Sigmoid colon (tissue), 6 donors: ENCODE measurements at regions not wholly inside any gene's neighbourhood (a gene's known extent, or its start where the extent isn't known, plus 50 kb on each side); places are given as distances from the start of the nearest gene placed in this dataset.
"Not testable (repeated sequence)": the region's sequence is repeated elsewhere in the genome, so short reads cannot be mapped to it uniquely, and the experiment has no call there.

Experiments used
- DNase-seq: peaks from one replicate; pipeline ENCODE4 v3.0.0-alpha.2; 2019
- H3K27ac ChIP-seq, 4 donors: fragments of 200-600 bp; sonication (generic); one replicate each; pipeline ENCODE4 v1.5.1; 2016 to 2019; ENCODE audit warnings: mild to moderate bottlenecking in 1 of 4
- H3K27me3 ChIP-seq, 3 donors: fragments of 200-600 bp; sonication (generic); one replicate each; pipeline ENCODE4 v1.5.1; 2019; ENCODE audit warnings: mild to moderate bottlenecking in 1 of 3
- H3K36me3 ChIP-seq, 4 donors: fragments of 200-600 bp; sonication (generic); one replicate each; pipeline ENCODE4 v1.5.1; 2016 to 2019
- H3K4me1 ChIP-seq, 4 donors: fragments of 200-600 bp; sonication (generic); one replicate each; pipeline ENCODE4 v1.5.1; 2017 to 2019
- H3K4me3 ChIP-seq, 4 donors: fragments of 200-600 bp; sonication (generic); one replicate each; pipeline ENCODE4 v1.5.1; 2017 to 2019; ENCODE audit warnings: mild to moderate bottlenecking in 2 of 4, moderate library complexity in 1 of 4
- H3K9me3 ChIP-seq, 4 donors: fragments of 200-600 bp in 3 of 4; sonication (generic) in 3 of 4; one replicate each; pipeline versions ENCODE4 v1.5.1 to v1.6.1; 2013 to 2019
- EP300 ChIP-seq, 4 donors: sonication (generic); formaldehyde crosslinking; IDR thresholded peaks; one replicate each; pipeline ENCODE4 v1.6.1; 2017; ENCODE audit warnings: antibody characterized with exemption in 4 of 4
- POLR2A ChIP-seq, 2 donors: fragments of 450-650 bp; IDR thresholded peaks; one replicate each; pipeline ENCODE4 v1.6.1; 2016; ENCODE audit warnings: antibody characterized with exemption in 2 of 2, mild to moderate bottlenecking in 2 of 2, moderate library complexity in 2 of 2
- POLR2AphosphoS5 ChIP-seq, 4 donors: sonication (generic); formaldehyde crosslinking; IDR thresholded peaks; one replicate each; pipeline ENCODE4 v1.6.1; 2017; ENCODE audit warnings: antibody characterized with exemption in 4 of 4
- WGBS, 2 donors: extraction: QIAGEN DNeasy Blood & Tissue Kit; methylation state at CpG; one replicate each; pipeline ENCODE4 v1.1.7; 2013; 5-methylcytosine and 5-hydroxymethylcytosine counted together
- intact Hi-C: fragments of 100-400 bp; cut with DNase I; formaldehyde crosslinking; loops from one replicate; pipeline ENCODE4 v1.15.1; 2023
- TF ChIP-seq, protein P1 (sequence below), 4 experiments: fragments of 450-650 bp in 3 of 4; fragments of 200-600 bp in 1 of 4; IDR thresholded peaks; one replicate each; pipeline ENCODE4 v1.5.1; 2016 to 2019; ENCODE audit warnings: antibody characterized with exemption in 4 of 4, mild to moderate bottlenecking in 3 of 4, moderate library complexity in 2 of 4
- donor health status: healthy with polysubstance abuse.
- donor health status: healthy.

DNA sequence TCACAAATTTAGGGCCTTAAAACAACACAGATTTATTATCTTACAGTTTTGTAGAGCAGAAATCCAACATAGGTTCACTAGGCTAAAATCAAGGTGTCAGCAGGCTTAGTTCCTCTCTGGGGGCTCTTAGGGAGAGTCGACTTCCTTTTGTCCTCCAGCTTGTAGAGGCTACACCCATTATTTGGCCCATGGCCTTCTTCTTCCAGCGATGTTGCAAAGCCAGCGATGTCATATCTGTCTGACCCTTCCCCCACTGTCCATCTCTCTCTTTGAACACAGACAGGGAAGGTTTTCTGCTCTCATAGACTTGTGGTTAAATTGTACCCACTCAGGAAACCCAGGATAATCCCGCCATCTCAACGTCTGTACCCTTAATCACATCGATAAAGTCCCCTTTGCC lies 60.3 kb upstream of the SHB start:
- DNase-seq = no peak
- intact Hi-C loops = no loop called here

DNA sequence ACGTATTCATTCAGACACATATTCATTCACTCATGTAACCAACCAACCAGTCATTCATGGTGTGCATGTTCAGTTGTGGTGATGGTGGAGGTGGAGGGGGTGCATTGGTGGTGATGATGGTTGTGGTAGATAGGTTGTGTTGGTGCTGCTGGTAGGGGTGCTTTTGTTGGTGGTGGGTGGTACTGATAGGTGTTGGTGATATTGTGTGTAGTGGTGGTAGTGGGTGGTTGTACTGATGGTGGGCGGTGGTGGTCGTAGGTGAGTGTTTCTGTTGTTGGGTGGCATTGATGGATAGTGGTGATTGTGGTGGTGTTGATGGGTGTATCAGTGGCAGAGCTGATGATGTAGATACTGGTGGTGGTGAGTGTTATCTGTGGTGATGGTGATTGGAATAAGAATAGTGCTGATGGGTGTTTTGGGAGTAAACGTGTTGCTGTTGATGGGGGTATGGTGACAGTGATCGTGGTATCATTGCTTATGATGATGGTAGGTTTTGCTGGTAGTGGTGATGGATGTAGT lies 59.8 kb upstream of the SHB start:
- no peaks in the 10 kb centered on the region for H3K36me3 ChIP-seq
- DNase-seq = no peak
- H3K9me3 ChIP-seq = no peaks in the 10 kb centered on the region
- H3K4me3 ChIP-seq = no peak overlapping the region
- H3K27ac ChIP-seq = no peak overlapping the region
- no peaks in the 10 kb centered on the region for H3K27me3 ChIP-seq
- intact Hi-C loops = no loop called here
- TF ChIP-seq POLR2A (IDR thresholded peaks at IDR 0.05) = no peak
- no peak for TF ChIP-seq EP300 (IDR thresholded peaks at IDR 0.05)
- TF ChIP-seq POLR2AphosphoS5 (IDR thresholded peaks at IDR 0.05) = no peak
- TF ChIP-seq, protein P1, sequence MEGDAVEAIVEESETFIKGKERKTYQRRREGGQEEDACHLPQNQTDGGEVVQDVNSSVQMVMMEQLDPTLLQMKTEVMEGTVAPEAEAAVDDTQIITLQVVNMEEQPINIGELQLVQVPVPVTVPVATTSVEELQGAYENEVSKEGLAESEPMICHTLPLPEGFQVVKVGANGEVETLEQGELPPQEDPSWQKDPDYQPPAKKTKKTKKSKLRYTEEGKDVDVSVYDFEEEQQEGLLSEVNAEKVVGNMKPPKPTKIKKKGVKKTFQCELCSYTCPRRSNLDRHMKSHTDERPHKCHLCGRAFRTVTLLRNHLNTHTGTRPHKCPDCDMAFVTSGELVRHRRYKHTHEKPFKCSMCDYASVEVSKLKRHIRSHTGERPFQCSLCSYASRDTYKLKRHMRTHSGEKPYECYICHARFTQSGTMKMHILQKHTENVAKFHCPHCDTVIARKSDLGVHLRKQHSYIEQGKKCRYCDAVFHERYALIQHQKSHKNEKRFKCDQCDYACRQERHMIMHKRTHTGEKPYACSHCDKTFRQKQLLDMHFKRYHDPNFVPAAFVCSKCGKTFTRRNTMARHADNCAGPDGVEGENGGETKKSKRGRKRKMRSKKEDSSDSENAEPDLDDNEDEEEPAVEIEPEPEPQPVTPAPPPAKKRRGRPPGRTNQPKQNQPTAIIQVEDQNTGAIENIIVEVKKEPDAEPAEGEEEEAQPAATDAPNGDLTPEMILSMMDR (IDR thresholded peaks at IDR 0.05) = no peak
- H3K4me1 ChIP-seq = no peaks in the 10 kb centered on the region
- WGBS, 2 donors = 94 to 96% methylated on average over 5 of the region's 5 CpGs

More for the DNA sequence above, 60.3 kb upstream of the SHB start:
- no peaks in the 10 kb centered on the region for H3K27me3 ChIP-seq
- H3K4me3 ChIP-seq = no peak overlapping the region
- H3K9me3 ChIP-seq = no peaks in the 10 kb centered on the region
- H3K27ac ChIP-seq = no peak overlapping the region
- no peaks in the 10 kb centered on the region for H3K4me1 ChIP-seq
- H3K36me3 ChIP-seq = no peaks in the 10 kb centered on the region
- TF ChIP-seq POLR2AphosphoS5 (IDR thresholded peaks at IDR 0.05) = no peak
- TF ChIP-seq, protein P1 (IDR thresholded peaks at IDR 0.05) = no peak
- no peak for TF ChIP-seq EP300 (IDR thresholded peaks at IDR 0.05)
- TF ChIP-seq POLR2A (IDR thresholded peaks at IDR 0.05) = no peak
- 91 to 92% methylated on average over 6 of the region's 6 CpGs for WGBS, 2 donors

DNA sequence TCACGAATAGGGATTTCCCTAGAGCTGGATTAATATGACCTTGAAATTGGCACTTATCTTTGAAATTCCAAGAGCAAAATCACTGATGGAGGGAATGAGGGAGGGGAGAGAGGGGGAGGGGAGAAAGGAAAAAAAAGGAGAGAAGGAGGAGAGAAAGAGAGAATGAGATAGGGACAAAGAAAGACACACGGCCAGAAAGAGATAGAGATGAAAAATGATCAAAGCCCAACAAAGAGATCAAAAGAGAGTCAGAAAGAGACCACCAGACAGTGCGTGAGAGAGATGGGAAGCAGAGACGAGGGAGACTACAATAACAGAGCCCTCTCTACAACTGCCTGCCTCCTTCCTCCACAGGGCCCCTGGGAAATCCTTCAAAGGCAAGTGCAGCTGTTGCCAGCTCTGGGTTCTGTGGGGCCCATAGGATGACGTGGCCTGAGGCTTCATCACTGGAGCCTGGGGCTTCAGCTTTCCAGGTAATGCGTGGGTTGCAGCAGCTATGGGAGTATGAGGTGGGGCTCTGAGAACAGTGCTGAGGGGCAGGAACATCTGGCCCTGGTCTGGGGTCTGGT lies 58.3 kb upstream of the SHB start:
- Histone ChIP-seq H3K27me3 (no peaks in the 10 kb centered on the region), H3K9me3 (no peaks in the 10 kb centered on the region), H3K4me3 (no peak overlapping the region), H3K27ac (no peak overlapping the region), H3K36me3 (no peaks in the 10 kb centered on the region), H3K4me1 (no peaks in the 10 kb centered on the region)
- no peak for DNase-seq
- intact Hi-C loops = no loop called here
- 68 to 83% methylated on average over 6 of the region's 6 CpGs for WGBS, 2 donors
- TF ChIP-seq POLR2AphosphoS5 (IDR thresholded peaks at IDR 0.05) (no peak), EP300 (IDR thresholded peaks at IDR 0.05) (no peak), POLR2A (IDR thresholded peaks at IDR 0.05) (no peak)
- TF ChIP-seq, protein P1 (IDR thresholded peaks at IDR 0.05) = no peak

DNA sequence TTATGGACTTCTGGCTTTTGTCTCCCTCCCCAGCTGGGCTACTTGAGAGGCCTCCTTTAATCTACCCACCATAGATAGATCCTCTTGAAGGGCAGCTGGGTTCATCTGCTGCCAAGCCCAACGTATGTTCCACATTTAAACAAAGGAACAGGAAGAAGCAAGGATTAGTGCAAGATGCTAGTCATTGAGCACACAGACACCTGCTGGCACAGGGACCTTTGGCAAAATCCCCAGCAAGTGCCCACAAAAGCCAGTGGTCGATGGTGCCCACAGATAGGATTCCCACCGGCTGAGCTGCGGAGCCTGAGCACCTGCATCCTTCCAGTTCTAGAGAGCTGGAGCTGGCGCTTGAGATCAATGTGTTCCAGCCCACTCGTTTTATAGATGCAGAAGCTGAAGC lies 57.7 kb upstream of the SHB start:
- Histone ChIP-seq H3K4me3 (no peak overlapping the region), H3K36me3 (no peaks in the 10 kb centered on the region), H3K27me3 (no peaks in the 10 kb centered on the region), H3K9me3 (no peaks in the 10 kb centered on the region), H3K4me1 (no peaks in the 10 kb centered on the region), H3K27ac (no peak overlapping the region)
- no peak for DNase-seq
- intact Hi-C loops = no loop called here
- TF ChIP-seq POLR2AphosphoS5 (IDR thresholded peaks at IDR 0.05) (no peak), EP300 (IDR thresholded peaks at IDR 0.05) (no peak), POLR2A (IDR thresholded peaks at IDR 0.05) (no peak)
- TF ChIP-seq, protein P1 (IDR thresholded peaks at IDR 0.05) = no peak
- 70 to 73% methylated on average over 6 of the region's 6 CpGs for WGBS, 2 donors

DNA sequence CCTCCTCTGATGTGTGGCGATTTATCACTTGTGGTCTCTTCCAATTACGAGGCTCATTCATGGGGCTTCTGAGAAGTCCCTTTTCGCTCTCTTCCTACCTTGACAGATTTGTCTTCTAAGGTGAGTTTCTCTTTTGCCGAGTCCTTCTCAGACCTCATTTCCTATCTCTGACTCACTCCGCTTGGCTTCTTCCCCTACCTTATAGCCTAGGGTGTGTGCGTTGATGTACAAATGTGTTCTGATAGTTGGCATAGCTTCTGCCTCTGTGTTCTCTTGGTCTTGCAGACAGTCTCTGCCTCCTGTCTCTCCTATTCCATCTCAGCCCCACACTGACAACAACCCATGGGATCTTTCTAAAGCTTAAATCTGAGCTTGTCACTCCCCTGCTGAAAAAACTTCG lies 56.9 kb upstream of the SHB start:
- Histone ChIP-seq H3K4me1 (no peaks in the 10 kb centered on the region), H3K9me3 (no peaks in the 10 kb centered on the region), H3K4me3 (no peak overlapping the region), H3K36me3 (no peaks in the 10 kb centered on the region), H3K27me3 (no peaks in the 10 kb centered on the region), H3K27ac (no peak overlapping the region)
- TF ChIP-seq, protein P1 (IDR thresholded peaks at IDR 0.05) = no peak
- no peak for DNase-seq
- intact Hi-C loops = no loop called here
- WGBS, 2 donors = 80 to 83% methylated on average over 7 of the region's 7 CpGs

DNA sequence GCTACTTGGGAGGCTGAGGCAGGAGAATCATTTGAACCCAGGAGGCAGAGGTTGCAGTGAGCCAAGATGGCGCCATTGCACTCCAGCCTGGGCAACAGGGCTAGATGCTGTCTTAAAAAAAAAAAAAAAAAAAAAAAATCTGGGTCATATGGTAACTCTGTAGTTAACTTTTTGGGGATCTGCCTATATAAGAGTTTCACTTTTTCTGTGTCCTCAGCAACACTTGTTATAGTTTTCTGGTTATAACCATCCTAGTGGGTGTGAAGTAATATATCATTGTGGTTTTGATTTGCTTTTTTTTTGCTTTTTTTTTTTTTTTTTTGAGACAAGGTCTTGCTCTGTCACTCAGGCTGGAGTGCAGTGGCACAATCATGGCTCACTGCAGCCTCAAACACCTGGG lies 54.3 kb upstream of the SHB start:
- H3K4me1 ChIP-seq, H3K36me3 ChIP-seq, H3K27me3 ChIP-seq, H3K9me3 ChIP-seq, H3K27ac ChIP-seq, DNase-seq, intact Hi-C loops, H3K4me3 ChIP-seq: not testable (repeated sequence)
- 85 to 87% methylated on average over 1 of the region's 1 CpG for WGBS, 2 donors
